CD4-positive, alpha-beta T cell treated with Interleukin-4 for 4 hours (primary cell): ENCODE measurements at regions not wholly inside any gene's neighbourhood (a gene's known extent, or its start where the extent isn't known, plus 50 kb on each side); places are given as distances from the start of the nearest gene placed in this dataset.
"Not testable (repeated sequence)": the region's sequence is repeated elsewhere in the genome, so short reads cannot be mapped to it uniquely, and the experiment has no call there.

ENCODE experiments used
- DNase-seq: peaks from one replicate; pipeline ENCODE4 v3.0.0-alpha.2; 2020

GRCh38 chr7:89621925-89622641 is 532.2 kb upstream of the STEAP1 start:
- DNase-seq, result no peak

DNA sequence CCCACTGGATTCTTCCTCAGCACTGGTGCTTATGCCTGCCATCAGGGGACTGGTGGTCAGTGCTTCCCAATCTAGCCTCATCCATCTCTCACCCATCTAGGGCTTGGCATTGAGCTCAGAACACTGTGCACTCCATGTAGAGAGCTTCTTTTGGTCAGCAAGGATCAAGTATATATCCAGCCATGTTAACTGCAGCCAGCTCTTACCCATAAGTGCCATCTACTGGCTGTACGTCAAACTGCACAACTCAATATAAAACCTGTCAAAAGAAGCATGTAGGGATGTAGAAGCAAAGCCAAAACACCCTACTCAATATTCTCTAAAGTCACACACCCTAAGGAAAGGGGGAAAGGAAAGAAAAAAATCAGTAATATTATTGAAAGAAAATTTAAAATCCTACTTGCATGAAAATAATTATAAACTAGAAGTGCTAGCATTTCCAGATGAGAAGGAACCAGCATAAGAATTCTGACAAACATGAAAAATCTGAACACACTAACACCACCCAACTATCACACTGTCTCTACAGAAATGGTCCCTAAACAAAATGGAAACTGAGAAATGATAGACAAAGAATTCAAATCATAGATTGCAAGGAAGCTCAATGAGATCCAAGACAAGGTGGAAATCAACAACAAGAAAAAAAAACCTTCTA is 531.1 kb upstream of the STEAP1 start:
- DNase-seq, result no peak

- DNase-seq, result not testable (repeated sequence)
Observed at GRCh38 chr7:89624155-89624554, 530.1 kb upstream of the STEAP1 start.

DNA sequence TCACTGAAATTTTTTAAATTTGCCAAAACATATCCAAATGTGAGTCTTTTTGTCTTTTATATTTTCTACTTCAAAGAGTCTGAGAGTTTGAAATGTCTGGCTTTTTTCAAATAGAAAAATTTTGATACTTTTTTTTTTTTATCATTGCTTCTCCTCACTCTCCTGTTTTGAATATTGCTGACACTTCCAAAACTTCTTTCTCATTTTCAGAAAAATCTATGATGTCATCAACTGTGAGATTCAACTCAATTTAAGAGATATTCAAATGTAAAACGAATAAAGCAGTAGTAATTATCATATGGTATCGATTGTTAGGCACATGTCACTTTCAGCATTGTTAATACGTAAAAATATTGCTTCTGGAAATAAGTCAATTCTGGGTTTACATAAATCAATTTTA is 505.8 kb upstream of the STEAP1 start:
- no peak for DNase-seq

GRCh38 chr7:89655946-89656345 is 498.3 kb upstream of the STEAP1 start:
- DNase-seq, result no peak

DNA sequence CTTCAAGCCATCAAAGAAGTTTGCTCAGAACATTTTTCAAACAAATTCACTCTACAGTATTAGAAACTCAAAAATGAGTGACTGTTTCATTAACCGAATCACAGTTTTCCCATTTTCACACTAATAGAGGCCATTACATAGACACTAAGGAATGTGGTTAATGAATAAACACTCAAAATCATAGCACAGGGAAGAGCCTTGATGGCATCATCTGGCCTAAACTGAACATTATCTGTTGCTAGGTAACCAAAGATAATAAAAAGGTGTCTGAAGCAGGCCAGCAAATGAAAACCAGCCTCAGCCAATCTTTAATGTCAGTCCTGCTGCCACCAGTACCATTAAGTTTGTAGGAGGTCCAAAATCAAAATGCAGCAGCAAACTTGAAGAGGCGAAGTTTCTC is 492.4 kb upstream of the STEAP1 start:
- no peak for DNase-seq

DNA sequence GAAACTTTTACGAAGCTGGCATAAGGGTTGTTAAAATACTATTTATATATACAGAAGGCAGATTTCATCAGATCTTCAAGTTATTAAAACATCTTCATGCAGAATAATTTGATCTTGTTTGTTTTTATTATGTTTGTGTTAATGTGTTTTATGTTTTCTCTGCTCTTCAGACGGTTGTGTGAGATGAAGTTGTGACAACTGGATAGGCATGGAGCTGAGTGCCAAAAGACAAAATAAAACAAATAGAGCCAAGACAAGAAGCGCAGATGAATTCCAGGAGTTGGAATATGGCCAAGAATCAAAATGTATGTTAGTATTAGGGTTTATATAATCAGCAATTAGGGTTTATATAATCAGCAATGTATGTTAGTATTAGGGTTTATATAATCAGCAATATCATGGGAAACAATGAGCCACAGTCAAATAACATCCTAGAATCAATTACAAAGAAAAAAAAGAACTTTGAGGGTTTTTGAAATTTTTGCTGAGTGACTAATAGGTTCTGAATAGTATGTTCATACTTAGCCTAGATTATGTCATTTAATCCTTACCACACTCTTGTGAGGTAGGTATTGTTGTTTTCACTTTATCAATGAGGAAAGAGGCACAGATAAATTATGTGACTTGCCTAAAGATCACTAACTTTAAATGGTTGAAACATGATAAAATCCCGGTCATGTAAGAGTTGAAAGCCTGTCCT is 488.0 kb upstream of the STEAP1 start:
- DNase-seq, result no peak

DNA sequence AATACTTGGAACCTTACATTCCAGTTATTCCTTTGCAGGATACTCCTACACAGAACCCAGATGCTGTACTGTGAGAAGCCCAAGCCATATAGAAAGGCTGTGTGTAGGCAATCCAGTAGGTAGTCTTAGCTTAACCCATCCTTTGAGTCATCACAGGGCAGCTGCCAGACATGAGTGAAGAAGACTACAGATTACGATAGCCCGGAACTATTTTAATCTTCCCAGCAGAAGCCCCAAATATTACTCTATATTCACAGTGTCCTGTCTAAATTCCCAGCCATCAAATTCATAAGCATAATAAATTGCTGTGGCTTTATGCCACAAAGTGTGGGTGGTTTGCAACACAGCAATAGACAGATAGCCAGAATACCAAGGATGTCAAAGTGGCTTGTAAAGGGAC is 474.1 kb upstream of the STEAP1 start:
- DNase-seq, result no peak

DNA sequence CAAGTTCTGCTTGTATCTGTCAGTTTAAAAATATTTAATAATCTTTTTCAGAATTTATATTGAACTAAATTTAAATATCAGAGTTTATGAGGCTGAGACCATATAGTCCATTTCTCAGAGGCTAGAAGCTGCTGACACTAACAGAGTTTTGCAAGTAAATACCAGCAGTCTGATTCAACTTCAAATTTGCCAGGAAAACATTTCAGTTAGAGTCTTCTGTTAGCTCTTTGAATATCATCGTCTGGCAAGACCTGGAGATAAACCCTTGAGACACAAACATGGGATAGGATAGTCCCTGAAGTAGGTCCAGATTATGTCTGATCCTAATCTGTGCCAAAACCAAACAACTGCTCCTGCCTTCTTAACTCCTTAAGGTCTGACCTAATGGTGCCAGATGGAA is 472.8 kb upstream of the STEAP1 start:
- DNase-seq, result no peak

DNA sequence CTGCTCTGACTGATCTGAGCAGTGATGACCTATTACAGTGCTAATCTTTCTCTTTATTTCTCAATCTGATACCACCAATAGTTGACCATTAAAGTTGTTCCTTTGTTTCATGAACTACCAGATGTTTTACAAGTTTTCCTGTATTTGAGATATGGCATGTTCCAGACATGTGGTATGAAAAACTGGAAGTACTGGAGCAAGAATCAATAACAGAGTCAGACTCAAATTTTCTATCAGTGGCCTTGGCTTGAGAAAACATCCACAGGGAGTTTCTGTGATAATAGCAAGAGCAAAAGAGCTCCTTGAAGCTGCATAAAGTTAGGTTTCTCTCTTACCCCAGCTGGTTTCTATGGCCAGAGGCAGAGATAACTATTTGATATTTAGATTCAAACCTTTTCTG is 469.0 kb upstream of the STEAP1 start:
- no peak for DNase-seq

- DNase-seq, result no peak
Observed at GRCh38 chr7:89687211-89687610, 467.1 kb upstream of the STEAP1 start.

DNA sequence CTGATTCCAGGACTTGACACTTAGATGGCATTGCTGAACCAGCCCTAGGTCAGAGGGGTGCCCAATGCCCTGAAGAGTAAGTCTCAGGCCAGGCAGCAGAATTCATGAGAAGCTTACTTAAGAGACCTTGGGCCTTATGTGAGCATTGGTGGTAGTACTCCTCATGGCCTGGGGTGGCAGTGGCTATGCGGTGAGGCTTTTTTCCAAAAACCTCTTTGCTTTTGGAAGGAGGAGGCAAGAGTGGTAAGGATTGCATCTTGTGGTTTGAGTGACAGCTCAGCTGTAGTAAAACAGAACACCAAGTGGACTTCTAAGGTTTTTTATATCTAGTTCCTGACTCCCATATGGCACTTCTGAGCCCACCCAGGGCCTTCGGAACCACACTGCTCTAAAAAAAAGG is 459.0 kb upstream of the STEAP1 start:
- no peak for DNase-seq

- no peak for DNase-seq
Observed at GRCh38 chr7:89714131-89714530, 440.1 kb upstream of the STEAP1 start.

GRCh38 chr7:89718941-89719340 is 435.3 kb upstream of the STEAP1 start:
- not testable (repeated sequence) for DNase-seq

DNA sequence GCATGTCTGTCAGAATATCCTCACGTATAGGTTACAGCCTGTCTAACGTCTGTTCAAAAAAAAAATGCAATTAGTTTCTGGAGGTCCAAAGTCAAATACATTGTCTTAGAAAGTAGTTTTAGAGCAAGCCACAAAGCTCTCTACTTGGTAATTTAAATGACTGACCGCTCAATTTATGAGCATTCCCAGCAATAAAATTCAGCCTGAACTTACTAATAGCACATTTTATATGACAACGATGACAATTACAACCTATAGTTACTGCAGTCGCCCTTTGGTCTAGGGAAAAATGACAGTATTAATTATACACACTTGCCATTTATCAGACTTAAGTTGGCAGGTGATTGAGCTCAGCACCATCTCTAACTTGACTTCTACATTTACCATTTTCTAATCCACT is 425.8 kb upstream of the STEAP1 start:
- DNase-seq, result no peak

DNA sequence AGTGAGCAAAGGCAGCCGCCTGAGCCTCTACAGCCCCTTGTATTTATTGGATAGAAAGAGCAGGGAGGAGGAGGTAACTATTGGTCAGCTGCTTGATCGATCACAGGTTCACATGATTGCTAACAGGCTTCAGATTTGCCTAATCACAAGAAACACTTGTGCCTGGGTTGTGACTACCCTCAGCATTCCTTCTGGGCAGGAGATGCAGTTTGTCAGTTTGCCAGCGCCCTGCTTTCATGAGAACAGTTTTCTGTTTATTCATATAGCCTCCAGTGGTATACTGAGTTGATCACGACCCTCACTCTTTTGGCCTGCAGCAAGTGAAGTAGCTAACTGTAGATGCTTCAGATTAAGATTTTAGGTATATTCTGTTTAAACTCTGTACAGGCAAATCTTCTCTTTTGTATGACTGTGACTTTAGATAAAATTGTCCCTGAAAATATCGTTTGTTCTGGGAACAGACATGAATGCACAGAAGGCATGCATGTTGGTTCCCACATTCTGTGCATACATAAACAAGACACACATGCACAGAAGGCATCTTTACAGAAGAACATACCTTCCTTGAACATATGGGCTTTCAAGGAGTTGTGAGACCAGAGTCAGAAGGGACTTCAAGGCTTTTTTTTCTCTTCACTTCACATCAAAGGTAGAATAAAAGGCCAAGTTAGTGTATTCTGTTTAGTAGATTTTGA is 422.4 kb upstream of the STEAP1 start:
- no peak for DNase-seq

DNA sequence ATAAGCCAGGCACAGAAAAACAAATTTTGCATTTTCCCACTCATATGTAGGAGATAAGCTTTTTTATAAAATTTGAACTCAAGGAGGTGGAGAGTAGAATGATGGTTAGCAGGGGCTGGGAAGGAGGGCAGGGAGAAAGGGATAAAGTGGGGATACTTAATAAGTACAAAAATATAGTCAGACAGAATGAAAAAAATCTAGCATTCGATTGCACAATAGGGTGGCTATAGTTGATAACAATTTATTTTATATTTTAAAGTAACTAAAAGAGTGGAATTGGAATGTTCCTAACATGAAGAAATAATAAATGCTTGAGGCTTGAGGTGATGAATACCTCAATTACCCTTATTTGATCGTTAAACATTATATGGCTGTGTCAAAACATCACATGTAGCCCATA is 415.7 kb upstream of the STEAP1 start:
- no peak for DNase-seq

DNA sequence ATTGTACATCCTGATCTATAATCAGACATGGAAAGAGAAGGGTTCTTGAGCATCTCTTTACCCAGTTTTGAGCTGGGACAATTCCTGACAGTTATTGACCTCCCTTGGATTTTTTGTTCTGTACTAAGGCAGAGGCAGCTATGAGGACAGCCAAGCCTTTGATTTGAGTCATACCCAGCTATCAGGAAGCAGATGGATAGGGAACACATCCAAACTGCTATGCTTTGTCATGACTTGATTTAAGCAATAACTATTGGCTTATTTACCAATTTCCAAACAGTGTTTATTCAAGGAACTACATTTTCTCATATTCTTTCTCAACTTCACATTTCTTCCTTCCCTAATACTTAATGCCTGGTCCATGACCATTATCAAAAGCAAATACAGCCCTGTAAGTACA is 396.4 kb upstream of the STEAP1 start:
- no peak for DNase-seq

- DNase-seq, result no peak
Observed at GRCh38 chr7:89760690-89761089, 393.6 kb upstream of the STEAP1 start.

- no peak for DNase-seq
Observed at GRCh38 chr7:89761173-89761572, 393.1 kb upstream of the STEAP1 start.

- no peak for DNase-seq
Observed at GRCh38 chr7:89770161-89770560, 384.1 kb upstream of the STEAP1 start.

- no peak for DNase-seq
Observed at GRCh38 chr7:89771003-89771636, 383.1 kb upstream of the STEAP1 start.

DNA sequence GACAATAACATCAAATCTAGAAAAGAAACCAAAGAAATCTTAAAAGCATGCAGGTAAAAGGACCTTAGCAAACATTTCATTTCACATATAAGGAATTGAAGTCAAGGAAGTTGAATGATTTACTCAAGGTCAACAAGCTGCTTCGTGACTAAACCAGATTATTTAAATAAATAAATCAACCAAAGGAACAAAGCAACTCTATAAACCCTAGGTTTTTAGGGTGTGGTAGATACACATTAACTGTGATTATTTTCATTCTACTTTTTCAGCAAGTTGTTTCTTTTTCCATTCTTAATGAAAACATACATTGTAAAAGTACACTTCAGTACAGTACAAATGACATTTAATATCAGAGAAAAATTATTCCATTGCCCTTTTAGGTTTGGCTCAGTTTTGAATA is 382.0 kb upstream of the STEAP1 start:
- DNase-seq, result no peak
